Activated T-cell treated with anti-CD3 and anti-CD28 coated beads for 1 hour (primary cell): ENCODE measurements at regions not wholly inside any gene's neighbourhood (a gene's known extent, or its start where the extent isn't known, plus 50 kb on each side); places are given as distances from the start of the nearest gene placed in this dataset.
"Not testable (repeated sequence)": the region's sequence is repeated elsewhere in the genome, so short reads cannot be mapped to it uniquely, and the experiment has no call there.

ENCODE experiments used
- DNase-seq: peaks from one replicate; pipeline ENCODE4 v3.0.0-alpha.2; 2020; ENCODE audit warnings: low read depth

GRCh38 chr9:80538976-80539375, 967.2 kb downstream of the TLE4 start:
- DNase-seq, result no peak

- DNase-seq, result no peak
Measured at GRCh38 chr9:80522465-80522864, 950.7 kb downstream of the TLE4 start.

- no peak for DNase-seq
Measured at GRCh38 chr9:80521151-80521550, 949.4 kb downstream of the TLE4 start.

- no peak for DNase-seq
Measured at GRCh38 chr9:80520231-80520630, 948.5 kb downstream of the TLE4 start.

- DNase-seq, result no peak
Measured at GRCh38 chr9:80518441-80518840, 946.7 kb downstream of the TLE4 start.

GRCh38 chr9:80516679-80517078, 944.9 kb downstream of the TLE4 start:
- no peak for DNase-seq

- no peak for DNase-seq
Measured at GRCh38 chr9:80509358-80509757, 937.6 kb downstream of the TLE4 start.

- no peak for DNase-seq
Measured at GRCh38 chr9:80507611-80508010, 935.8 kb downstream of the TLE4 start.

- no peak for DNase-seq
Measured at GRCh38 chr9:80504601-80505230, 933.0 kb downstream of the TLE4 start.

GRCh38 chr9:80503671-80504281, 932.0 kb downstream of the TLE4 start:
- no peak for DNase-seq

GRCh38 chr9:80502306-80502705, 930.5 kb downstream of the TLE4 start:
- no peak for DNase-seq

GRCh38 chr9:80501635-80502034, 929.9 kb downstream of the TLE4 start:
- DNase-seq, result no peak

- DNase-seq, result no peak
Measured at GRCh38 chr9:80500300-80500699, 928.5 kb downstream of the TLE4 start.

- DNase-seq, result no peak
Measured at GRCh38 chr9:80498001-80498555, 926.3 kb downstream of the TLE4 start.

- DNase-seq, result no peak
Measured at GRCh38 chr9:80496901-80497556, 925.3 kb downstream of the TLE4 start.

- no peak for DNase-seq
Measured at GRCh38 chr9:80493258-80493657, 921.5 kb downstream of the TLE4 start.

- no peak for DNase-seq
Measured at GRCh38 chr9:80492221-80492620, 920.5 kb downstream of the TLE4 start.

GRCh38 chr9:80491086-80491696, 919.4 kb downstream of the TLE4 start:
- DNase-seq, result no peak

GRCh38 chr9:80489329-80489728, 917.6 kb downstream of the TLE4 start:
- no peak for DNase-seq

GRCh38 chr9:80485420-80486250, 913.9 kb downstream of the TLE4 start:
- DNase-seq, result no peak

GRCh38 chr9:80482251-80482650, 910.5 kb downstream of the TLE4 start:
- DNase-seq, result not testable (repeated sequence)

- no peak for DNase-seq
Measured at GRCh38 chr9:80467632-80468031, 895.9 kb downstream of the TLE4 start.
